ENCODE measurements at regions not wholly inside any gene's neighbourhood (a gene's known extent, or its start where the extent isn't known, plus 50 kb on each side); places are given as distances from the start of the nearest gene placed in this dataset.

DNA sequence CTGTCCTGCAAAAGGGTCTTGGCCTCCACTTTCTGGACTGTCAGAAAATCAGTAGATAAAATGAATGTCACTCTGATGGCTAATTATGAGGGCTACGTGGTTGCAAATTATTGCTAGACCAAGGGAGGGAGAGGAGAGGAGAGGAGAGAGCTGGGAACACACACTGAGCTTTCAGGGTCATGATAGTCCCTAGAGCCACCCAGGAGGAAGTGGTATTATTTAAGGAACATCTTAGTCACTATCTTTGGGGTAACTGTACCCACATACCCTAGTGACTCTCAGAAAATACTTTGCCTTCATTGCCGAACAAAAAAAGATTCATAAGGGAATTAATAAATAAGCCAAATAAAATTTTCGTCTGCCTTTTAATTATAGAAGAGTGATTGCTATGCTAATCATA is 642.3 kb upstream of the CFAP20DC start:
- TF ChIP-seq, protein P1, sequence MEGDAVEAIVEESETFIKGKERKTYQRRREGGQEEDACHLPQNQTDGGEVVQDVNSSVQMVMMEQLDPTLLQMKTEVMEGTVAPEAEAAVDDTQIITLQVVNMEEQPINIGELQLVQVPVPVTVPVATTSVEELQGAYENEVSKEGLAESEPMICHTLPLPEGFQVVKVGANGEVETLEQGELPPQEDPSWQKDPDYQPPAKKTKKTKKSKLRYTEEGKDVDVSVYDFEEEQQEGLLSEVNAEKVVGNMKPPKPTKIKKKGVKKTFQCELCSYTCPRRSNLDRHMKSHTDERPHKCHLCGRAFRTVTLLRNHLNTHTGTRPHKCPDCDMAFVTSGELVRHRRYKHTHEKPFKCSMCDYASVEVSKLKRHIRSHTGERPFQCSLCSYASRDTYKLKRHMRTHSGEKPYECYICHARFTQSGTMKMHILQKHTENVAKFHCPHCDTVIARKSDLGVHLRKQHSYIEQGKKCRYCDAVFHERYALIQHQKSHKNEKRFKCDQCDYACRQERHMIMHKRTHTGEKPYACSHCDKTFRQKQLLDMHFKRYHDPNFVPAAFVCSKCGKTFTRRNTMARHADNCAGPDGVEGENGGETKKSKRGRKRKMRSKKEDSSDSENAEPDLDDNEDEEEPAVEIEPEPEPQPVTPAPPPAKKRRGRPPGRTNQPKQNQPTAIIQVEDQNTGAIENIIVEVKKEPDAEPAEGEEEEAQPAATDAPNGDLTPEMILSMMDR (IDR thresholded peaks at IDR 0.05 in 2 of 3, conservative IDR thresholded peaks at IDR 0.05 in 1 of 3; ENCODE audit: control insufficient read depth in 2 of 3, extremely low read depth in 1 of 3, insufficient read depth in 1 of 3, low read depth in 3 of 3, low read length in 3 of 3), result no peak
- no peak for TF ChIP-seq POLR2AphosphoS5 (IDR thresholded peaks at IDR 0.05; ENCODE audit: low read length)
